ENCODE measurements at regions not wholly inside any gene's neighbourhood (a gene's known extent, or its start where the extent isn't known, plus 50 kb on each side); places are given as distances from the start of the nearest gene placed in this dataset.

GRCh38 chr13:48797127-48797526 lies 143.4 kb downstream of the CYSLTR2 start:
- Histone ChIP-seq H3K79me1 (ENCODE audit: low read depth, low read length) (no peaks in the 10 kb centered on the region), H3K4me2 (ENCODE audit: insufficient read depth, low read length, poor library complexity, severe bottlenecking) (peak overlapping the region; percentile 18), H3K27me3 (ENCODE audit: control insufficient read depth in 3 of 3, insufficient read depth in 3 of 3, low read depth in 1 of 3, low read length in 3 of 3) (no peaks in the 10 kb centered on the region), H2BK120ac (ENCODE audit: low read depth, low read length) (no peak overlapping the region), H3K9ac (ENCODE audit: low read depth, low read length, poor library complexity) (no peak overlapping the region), H2BK15ac (ENCODE audit: low read length) (no peak overlapping the region), H3K9me3 (replicated peaks in 1 of 2; ENCODE audit: control insufficient read depth in 2 of 2, insufficient read depth in 1 of 2, low read depth in 1 of 2, low read length in 2 of 2) (no peaks in the 10 kb centered on the region), H3K18ac (ENCODE audit: low read length) (no peak overlapping the region), H3K23ac (ENCODE audit: low read depth, low read length, poor library complexity) (no peak overlapping the region), H4K8ac (ENCODE audit: low read depth, low read length) (no peak overlapping the region), H2BK12ac (ENCODE audit: low read length) (no peak overlapping the region), H3K4me1 (ENCODE audit: control insufficient read depth in 2 of 2, insufficient read depth in 1 of 2, low read depth in 1 of 2, low read length in 2 of 2) (no peaks in the 10 kb centered on the region), H3K36me3 (replicated peaks in 1 of 2; ENCODE audit: control insufficient read depth in 2 of 2, insufficient read depth in 2 of 2, low read length in 2 of 2) (no peaks in the 10 kb centered on the region), H3K4me3 (ENCODE audit: low read length in 2 of 2) (no peak overlapping the region), H3K14ac (ENCODE audit: low read length) (no peak overlapping the region), H4K91ac (ENCODE audit: low read depth, low read length, poor library complexity) (no peak overlapping the region), H2AK5ac (ENCODE audit: low read depth, low read length) (no peak overlapping the region), H2AFZ (ENCODE audit: low read length) (no peak overlapping the region), H2BK5ac (ENCODE audit: low read length) (no peak overlapping the region), H3K27ac (replicated peaks; ENCODE audit: low read length) (no peak overlapping the region), H3K4ac (ENCODE audit: low read length) (no peak overlapping the region)
- WGBS, 2 donors (ENCODE audit: extremely low coverage in 2 of 2, insufficient read length in 2 of 2, insufficient replicate concordance in 1 of 2) = no CpG with 5 or more reads among the region's 3 CpGs
- DNase-seq (ENCODE audit: low spot score) = no peak

DNA sequence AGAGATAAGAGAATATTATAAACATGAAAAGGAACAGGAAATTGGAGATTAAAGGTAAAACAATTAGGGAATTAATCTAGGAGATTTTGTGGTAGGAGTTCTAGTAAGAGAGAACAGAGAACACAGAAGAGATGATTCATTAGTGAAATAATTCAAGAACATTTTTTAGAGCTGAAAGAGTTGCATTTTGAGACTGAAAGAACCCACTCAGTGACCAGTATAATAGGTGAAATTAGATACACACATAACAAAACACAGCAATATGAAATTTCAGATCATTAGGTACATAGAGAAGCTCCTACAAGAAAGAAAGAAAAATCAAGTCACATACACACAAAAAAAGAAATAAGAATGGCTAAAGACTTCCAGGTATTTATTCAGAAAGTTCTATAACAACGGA lies 144.0 kb downstream of the CYSLTR2 start:
- no peak overlapping the region for H3K4ac ChIP-seq (ENCODE audit: low read length)
- no peak overlapping the region for H2AFZ ChIP-seq (ENCODE audit: low read length)
- no peak overlapping the region for H2BK12ac ChIP-seq (ENCODE audit: low read length)
- no CpG with 5 or more reads among the region's 1 CpG for WGBS, 2 donors (ENCODE audit: extremely low coverage in 2 of 2, insufficient read length in 2 of 2, insufficient replicate concordance in 1 of 2)
- no peak overlapping the region for H2AK5ac ChIP-seq (ENCODE audit: low read depth, low read length)
- no peaks in the 10 kb centered on the region for H3K4me1 ChIP-seq (ENCODE audit: control insufficient read depth in 2 of 2, insufficient read depth in 1 of 2, low read depth in 1 of 2, low read length in 2 of 2)
- H3K36me3 ChIP-seq (replicated peaks in 1 of 2; ENCODE audit: control insufficient read depth in 2 of 2, insufficient read depth in 2 of 2, low read length in 2 of 2) = no peaks in the 10 kb centered on the region
- H2BK5ac ChIP-seq (ENCODE audit: low read length) = no peak overlapping the region
- H3K79me1 ChIP-seq (ENCODE audit: low read depth, low read length) = no peaks in the 10 kb centered on the region
- H3K18ac ChIP-seq (ENCODE audit: low read length) = no peak overlapping the region
- no peak overlapping the region for H3K23ac ChIP-seq (ENCODE audit: low read depth, low read length, poor library complexity)
- H3K9ac ChIP-seq (ENCODE audit: low read depth, low read length, poor library complexity) = no peak overlapping the region
- no peak overlapping the region for H2BK120ac ChIP-seq (ENCODE audit: low read depth, low read length)
- H3K27ac ChIP-seq (replicated peaks; ENCODE audit: low read length) = no peak overlapping the region
- no peak for DNase-seq (ENCODE audit: low spot score)
- no peak overlapping the region for H3K4me3 ChIP-seq (ENCODE audit: low read length in 2 of 2)
- H2BK15ac ChIP-seq (ENCODE audit: low read length) = no peak overlapping the region
- H4K8ac ChIP-seq (ENCODE audit: low read depth, low read length) = no peak overlapping the region
- H3K14ac ChIP-seq (ENCODE audit: low read length) = no peak overlapping the region
- no peaks in the 10 kb centered on the region for H3K9me3 ChIP-seq (replicated peaks in 1 of 2; ENCODE audit: control insufficient read depth in 2 of 2, insufficient read depth in 1 of 2, low read depth in 1 of 2, low read length in 2 of 2)
- H3K4me2 ChIP-seq (ENCODE audit: insufficient read depth, low read length, poor library complexity, severe bottlenecking) = no peak overlapping the region
- no peak overlapping the region for H4K91ac ChIP-seq (ENCODE audit: low read depth, low read length, poor library complexity)
- no peaks in the 10 kb centered on the region for H3K27me3 ChIP-seq (ENCODE audit: control insufficient read depth in 3 of 3, insufficient read depth in 3 of 3, low read depth in 1 of 3, low read length in 3 of 3)

DNA sequence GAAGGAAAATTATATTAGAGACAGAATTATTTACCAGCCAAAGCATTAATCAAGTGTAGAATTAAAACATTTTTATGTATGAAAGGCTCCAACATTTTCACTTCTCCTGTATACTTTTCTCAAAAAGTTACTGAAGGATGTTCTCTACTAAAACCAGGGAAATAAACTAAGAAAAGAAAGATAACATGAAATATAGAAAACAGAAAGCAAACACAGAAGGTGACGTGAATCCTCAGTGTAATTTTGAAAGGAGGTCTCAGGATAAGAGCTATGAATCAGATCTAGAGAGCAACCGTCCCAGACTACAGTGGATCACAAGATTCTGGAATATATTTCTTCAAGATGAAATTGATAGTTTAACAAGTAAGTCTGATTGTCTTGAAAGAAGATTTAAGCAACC lies 144.5 kb downstream of the CYSLTR2 start:
- Histone ChIP-seq H3K4me1 (ENCODE audit: control insufficient read depth in 2 of 2, insufficient read depth in 1 of 2, low read depth in 1 of 2, low read length in 2 of 2) (no peaks in the 10 kb centered on the region), H3K9me3 (replicated peaks in 1 of 2; ENCODE audit: control insufficient read depth in 2 of 2, insufficient read depth in 1 of 2, low read depth in 1 of 2, low read length in 2 of 2) (no peaks in the 10 kb centered on the region)
- no CpG with 5 or more reads among the region's 2 CpGs for WGBS, 2 donors (ENCODE audit: extremely low coverage in 2 of 2, insufficient read length in 2 of 2, insufficient replicate concordance in 1 of 2)

GRCh38 chr13:48801255-48801654 lies 147.5 kb downstream of the CYSLTR2 start:
- no peak overlapping the region for H2BK120ac ChIP-seq (ENCODE audit: low read depth, low read length)
- no peak overlapping the region for H2BK5ac ChIP-seq (ENCODE audit: low read length)
- H3K4me2 ChIP-seq (ENCODE audit: insufficient read depth, low read length, poor library complexity, severe bottlenecking) = no peak overlapping the region
- H2AFZ ChIP-seq (ENCODE audit: low read length) = no peak overlapping the region
- no peak overlapping the region for H4K8ac ChIP-seq (ENCODE audit: low read depth, low read length)
- H3K9me3 ChIP-seq (replicated peaks in 1 of 2; ENCODE audit: control insufficient read depth in 2 of 2, insufficient read depth in 1 of 2, low read depth in 1 of 2, low read length in 2 of 2) = no peaks in the 10 kb centered on the region
- no CpG with 5 or more reads among the region's 3 CpGs for WGBS, 2 donors (ENCODE audit: extremely low coverage in 2 of 2, insufficient read length in 2 of 2, insufficient replicate concordance in 1 of 2)
- H3K18ac ChIP-seq (ENCODE audit: low read length) = no peak overlapping the region
- no peak overlapping the region for H4K91ac ChIP-seq (ENCODE audit: low read depth, low read length, poor library complexity)
- DNase-seq (ENCODE audit: low spot score) = no peak
- H3K4ac ChIP-seq (ENCODE audit: low read length) = no peak overlapping the region
- H3K79me1 ChIP-seq (ENCODE audit: low read depth, low read length) = no peaks in the 10 kb centered on the region
- no peak overlapping the region for H3K27ac ChIP-seq (replicated peaks; ENCODE audit: low read length)
- no peaks in the 10 kb centered on the region for H3K27me3 ChIP-seq (ENCODE audit: control insufficient read depth in 3 of 3, insufficient read depth in 3 of 3, low read depth in 1 of 3, low read length in 3 of 3)
- H3K9ac ChIP-seq (ENCODE audit: low read depth, low read length, poor library complexity) = no peak overlapping the region
- no peaks in the 10 kb centered on the region for H3K36me3 ChIP-seq (replicated peaks in 1 of 2; ENCODE audit: control insufficient read depth in 2 of 2, insufficient read depth in 2 of 2, low read length in 2 of 2)
- H3K4me1 ChIP-seq (ENCODE audit: control insufficient read depth in 2 of 2, insufficient read depth in 1 of 2, low read depth in 1 of 2, low read length in 2 of 2) = no peaks in the 10 kb centered on the region
- H2BK12ac ChIP-seq (ENCODE audit: low read length) = no peak overlapping the region
- H2AK5ac ChIP-seq (ENCODE audit: low read depth, low read length) = no peak overlapping the region
- H3K23ac ChIP-seq (ENCODE audit: low read depth, low read length, poor library complexity) = no peak overlapping the region
- H2BK15ac ChIP-seq (ENCODE audit: low read length) = no peak overlapping the region
- H3K14ac ChIP-seq (ENCODE audit: low read length) = no peak overlapping the region
- no peak overlapping the region for H3K4me3 ChIP-seq (ENCODE audit: low read length in 2 of 2)

More for the DNA sequence above, 144.5 kb downstream of the CYSLTR2 start:
- Histone ChIP-seq H2BK12ac (ENCODE audit: low read length) (no peak overlapping the region), H3K14ac (ENCODE audit: low read length) (no peak overlapping the region), H3K27me3 (ENCODE audit: control insufficient read depth in 3 of 3, insufficient read depth in 3 of 3, low read depth in 1 of 3, low read length in 3 of 3) (no peaks in the 10 kb centered on the region), H3K4ac (ENCODE audit: low read length) (no peak overlapping the region), H2AK5ac (ENCODE audit: low read depth, low read length) (no peak overlapping the region), H3K9ac (ENCODE audit: low read depth, low read length, poor library complexity) (no peak overlapping the region), H2AFZ (ENCODE audit: low read length) (no peak overlapping the region), H2BK5ac (ENCODE audit: low read length) (no peak overlapping the region), H3K4me3 (ENCODE audit: low read length in 2 of 2) (no peak overlapping the region), H3K36me3 (replicated peaks in 1 of 2; ENCODE audit: control insufficient read depth in 2 of 2, insufficient read depth in 2 of 2, low read length in 2 of 2) (no peaks in the 10 kb centered on the region), H3K23ac (ENCODE audit: low read depth, low read length, poor library complexity) (no peak overlapping the region), H3K27ac (replicated peaks; ENCODE audit: low read length) (no peak overlapping the region), H2BK15ac (ENCODE audit: low read length) (no peak overlapping the region), H2BK120ac (ENCODE audit: low read depth, low read length) (no peak overlapping the region), H3K4me2 (ENCODE audit: insufficient read depth, low read length, poor library complexity, severe bottlenecking) (no peak overlapping the region), H4K8ac (ENCODE audit: low read depth, low read length) (no peak overlapping the region), H3K79me1 (ENCODE audit: low read depth, low read length) (no peaks in the 10 kb centered on the region), H3K18ac (ENCODE audit: low read length) (no peak overlapping the region), H4K91ac (ENCODE audit: low read depth, low read length, poor library complexity) (no peak overlapping the region)
- DNase-seq (ENCODE audit: low spot score) = no peak
